ENCODE measurements at regions not wholly inside any gene's neighbourhood (a gene's known extent, or its start where the extent isn't known, plus 50 kb on each side); places are given as distances from the start of the nearest gene placed in this dataset.
"Not testable (repeated sequence)": the region's sequence is repeated elsewhere in the genome, so short reads cannot be mapped to it uniquely, and the experiment has no call there.

GRCh38 chr20:29763821-29764511 lies 1493.5 kb upstream of the DEFB115 start:
- no peak for DNase-seq

- DNase-seq = peak; percentile 17 to 25
Measured at GRCh38 chr20:29764922-29765610, 1492.4 kb upstream of the DEFB115 start.

GRCh38 chr20:29778033-29778432 lies 1479.4 kb upstream of the DEFB115 start:
- DNase-seq = not testable (repeated sequence)

- DNase-seq = not testable (repeated sequence)
Measured at GRCh38 chr20:29781217-29781616, 1476.2 kb upstream of the DEFB115 start.

DNA sequence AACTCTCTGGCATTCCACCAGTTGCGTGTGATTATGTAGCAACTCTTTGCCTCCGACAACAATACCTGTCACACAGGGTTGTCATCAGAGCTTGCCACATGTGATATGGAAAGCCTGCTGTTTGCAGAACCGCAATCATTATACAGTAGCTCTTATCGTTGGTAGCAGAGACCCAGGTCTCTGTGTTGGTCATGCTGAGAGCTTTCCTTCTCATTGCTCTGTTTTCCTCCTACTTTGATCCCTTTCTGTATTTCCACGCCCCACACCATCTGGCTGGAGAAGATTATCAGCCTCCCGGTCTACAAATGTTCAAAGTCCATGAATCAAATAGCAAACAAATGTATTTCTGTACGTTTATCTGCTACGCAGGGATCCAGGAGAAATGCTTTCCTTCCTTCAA lies 1475.6 kb upstream of the DEFB115 start:
- not testable (repeated sequence) for DNase-seq

DNA sequence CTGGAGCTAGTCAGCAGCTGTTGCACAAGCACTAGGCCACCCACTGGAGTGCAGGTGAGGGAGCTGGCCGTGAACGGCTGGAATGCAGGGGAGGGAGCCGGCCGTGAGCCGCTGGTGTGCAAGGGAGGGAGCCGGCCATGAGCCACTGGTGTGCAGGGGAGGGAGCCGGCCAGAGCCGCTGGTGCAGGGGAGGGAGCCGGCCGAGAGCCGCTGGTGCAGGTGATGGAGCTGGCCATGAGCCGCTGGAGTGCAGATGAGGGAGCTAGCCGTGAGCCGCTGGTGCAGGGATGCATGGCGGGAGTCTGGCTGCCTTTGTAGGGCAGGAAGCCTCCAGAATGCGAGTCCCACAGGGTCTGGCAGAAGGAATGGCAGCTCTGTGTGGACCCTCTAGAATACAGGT lies 1470.0 kb upstream of the DEFB115 start:
- not testable (repeated sequence) for DNase-seq

- no peak for DNase-seq
Measured at GRCh38 chr20:29790510-29790909, 1467.0 kb upstream of the DEFB115 start.

- DNase-seq = not testable (repeated sequence)
Measured at GRCh38 chr20:29831508-29831907, 1426.0 kb upstream of the DEFB115 start.

DNA sequence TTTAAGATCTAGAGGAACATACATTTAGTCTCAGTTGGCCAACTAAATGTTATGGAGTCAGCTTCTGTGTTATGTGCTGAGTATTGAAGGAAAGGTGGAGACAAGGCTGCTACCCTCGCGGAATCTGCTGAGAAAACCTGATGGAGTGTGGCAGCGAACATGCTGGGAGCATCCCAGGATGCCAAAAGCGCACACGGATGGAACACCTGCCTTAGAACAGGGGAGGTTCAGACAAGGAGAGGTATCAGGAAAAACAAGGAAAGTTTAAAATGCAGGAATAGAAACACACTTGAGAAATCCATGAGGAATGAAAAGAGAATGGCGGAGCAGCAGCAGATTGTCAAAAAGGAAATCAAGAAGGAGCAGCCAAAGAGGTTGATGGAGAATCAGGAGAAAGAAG lies 1389.5 kb upstream of the DEFB115 start:
- DNase-seq = not testable (repeated sequence)

DNA sequence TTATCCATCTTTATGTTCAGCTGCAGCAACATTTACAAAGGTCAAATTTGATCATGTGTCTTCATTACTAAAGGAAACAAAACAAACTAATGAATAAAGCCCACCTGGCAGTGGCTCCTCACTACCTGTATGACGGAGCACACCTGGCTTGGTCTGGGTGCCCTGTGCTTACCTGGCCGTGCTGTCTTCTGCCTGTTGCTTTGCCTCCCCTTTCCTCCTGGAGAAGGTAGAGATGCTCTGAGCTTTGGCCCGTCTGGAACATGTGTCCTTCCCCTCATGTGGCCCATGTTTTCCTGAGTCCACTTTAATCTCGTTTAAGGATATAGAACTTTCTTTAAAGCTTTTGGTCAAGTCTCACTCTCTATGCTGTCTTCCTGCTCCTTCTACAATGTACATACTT lies 1388.8 kb upstream of the DEFB115 start:
- DNase-seq = not testable (repeated sequence)

- DNase-seq = not testable (repeated sequence)
Measured at GRCh38 chr20:29871816-29872215, 1385.6 kb upstream of the DEFB115 start.

- DNase-seq = peak in 1 of 2 experiments; percentile 24
Measured at GRCh38 chr20:29873946-29874345, 1383.5 kb upstream of the DEFB115 start.

GRCh38 chr20:29874476-29875202 lies 1382.8 kb upstream of the DEFB115 start:
- DNase-seq = no peak

GRCh38 chr20:29875321-29876083 lies 1382.0 kb upstream of the DEFB115 start:
- DNase-seq = not testable (repeated sequence)

DNA sequence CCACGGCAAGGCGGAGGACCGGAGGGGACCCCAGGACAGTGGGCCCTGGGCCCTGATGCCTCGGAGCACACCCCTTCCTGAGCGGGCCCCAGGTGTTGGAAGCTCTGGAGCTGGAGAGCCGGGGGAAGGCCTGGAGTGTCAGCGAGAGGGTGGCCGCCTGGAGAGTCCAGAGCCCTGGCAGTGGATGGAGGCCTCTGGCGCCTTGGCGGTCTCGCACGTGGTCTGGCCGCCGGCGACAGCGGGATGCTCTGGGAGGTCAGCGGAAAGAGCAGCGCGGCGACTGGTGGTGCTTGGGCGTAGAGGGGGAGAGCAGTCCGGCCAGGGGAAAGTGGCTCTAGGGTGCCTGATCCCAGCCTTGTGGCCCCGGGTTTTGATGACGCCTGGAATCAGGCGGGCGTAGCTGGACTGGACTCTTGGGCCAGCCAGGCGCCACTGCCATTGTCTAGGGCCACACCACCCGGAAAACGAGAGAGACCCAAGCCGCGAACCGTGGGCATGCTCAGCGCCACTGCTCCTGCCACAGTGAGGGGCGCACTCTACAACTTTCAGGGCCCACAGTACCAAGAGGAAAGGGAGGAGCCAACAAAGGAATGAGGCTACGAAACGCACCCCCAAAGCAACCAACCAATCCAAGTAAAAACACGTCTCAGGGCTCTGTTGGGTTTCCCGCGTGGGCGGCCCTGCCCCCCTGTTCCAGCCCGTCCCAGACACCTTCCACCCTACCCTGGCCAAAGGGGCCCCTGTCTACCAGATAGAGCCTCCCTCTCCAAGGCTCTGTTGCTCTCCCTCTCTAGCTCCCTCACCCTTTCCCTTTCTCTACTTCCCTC lies 1381.2 kb upstream of the DEFB115 start:
- not testable (repeated sequence) for DNase-seq

GRCh38 chr20:29876911-29877285 lies 1380.6 kb upstream of the DEFB115 start:
- DNase-seq = no peak

DNA sequence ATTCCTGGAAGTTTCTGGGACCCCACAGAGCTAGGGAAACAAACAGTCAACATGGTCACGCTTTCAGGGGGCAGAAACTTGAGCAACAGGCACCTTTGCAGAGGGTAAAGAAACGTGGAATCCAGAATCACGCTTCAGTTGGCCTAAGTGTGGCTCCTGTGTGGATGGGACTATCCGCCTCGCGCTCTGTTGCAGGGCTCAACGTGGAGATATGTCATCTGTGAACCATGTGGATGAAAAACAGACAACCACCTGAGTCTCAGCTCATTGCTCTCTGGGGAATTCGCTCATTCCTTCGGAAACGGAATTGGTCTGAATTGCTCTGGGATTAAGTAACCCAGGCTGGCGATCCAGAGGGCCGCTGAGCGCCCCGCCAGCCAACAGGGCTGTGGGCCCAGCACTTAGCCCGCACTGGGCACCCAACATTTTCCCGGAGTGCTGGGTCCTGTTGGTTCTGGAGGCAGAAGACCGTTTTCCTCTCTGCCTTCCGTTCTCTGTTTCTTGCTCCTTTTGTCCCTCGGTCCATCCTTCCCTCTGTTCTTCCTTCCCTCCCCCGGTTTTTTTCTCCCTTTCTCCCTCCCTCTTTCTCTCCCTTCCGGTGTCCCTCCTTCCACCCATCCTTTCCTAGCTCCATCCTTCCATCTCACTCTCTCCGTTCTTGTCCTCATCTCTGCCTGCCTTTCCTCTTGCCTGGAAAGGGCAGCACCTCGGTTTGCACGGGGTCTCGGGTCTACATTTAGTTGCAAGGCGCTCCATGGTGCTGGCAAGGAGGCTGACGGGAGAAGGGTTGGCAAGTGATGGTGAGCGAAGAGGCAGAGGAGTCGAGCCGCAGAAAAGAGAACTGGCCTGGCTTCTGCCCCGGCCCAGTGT lies 1379.8 kb upstream of the DEFB115 start:
- DNase-seq = not testable (repeated sequence)

GRCh38 chr20:29878281-29878741 lies 1379.2 kb upstream of the DEFB115 start:
- DNase-seq = peak in 1 of 2 experiments; percentile 71

DNA sequence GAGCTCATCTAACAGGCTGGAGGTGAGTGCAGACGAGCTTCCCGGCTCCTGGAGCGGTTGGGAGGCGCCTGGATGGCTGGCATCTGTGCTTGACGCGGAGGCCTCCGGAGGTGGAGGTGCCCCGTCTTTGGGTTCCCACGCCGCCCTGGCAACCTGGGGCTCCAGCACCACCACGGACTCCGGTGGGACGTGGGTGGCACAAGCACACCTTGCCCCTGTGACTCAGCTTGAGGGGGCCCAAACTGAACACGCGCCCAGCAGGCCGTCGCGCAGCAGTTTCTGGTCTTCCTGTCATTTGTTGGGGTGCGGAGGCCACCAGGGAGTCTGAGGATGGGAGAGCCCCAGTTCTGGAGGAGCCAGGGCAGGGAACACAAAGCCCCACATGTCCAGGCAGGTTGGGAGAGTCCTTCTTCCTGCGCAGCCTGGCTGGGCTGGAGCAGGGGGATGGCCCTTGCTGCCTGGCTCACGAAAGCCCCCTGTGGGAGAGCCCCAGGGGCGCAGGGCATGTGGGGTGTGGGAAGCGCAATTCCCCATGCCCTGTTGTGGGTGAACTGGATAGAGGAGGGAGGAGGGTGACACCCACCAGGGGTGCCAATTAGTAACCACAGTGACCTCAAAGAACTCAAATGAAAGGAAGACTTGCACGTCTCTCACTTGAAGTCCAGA lies 1378.6 kb upstream of the DEFB115 start:
- no peak for DNase-seq

GRCh38 chr20:29881107-29881506 lies 1376.4 kb upstream of the DEFB115 start:
- DNase-seq = peak in 1 of 2 experiments; percentile 10
